ENCODE measurements at regions not wholly inside any gene's neighbourhood (a gene's known extent, or its start where the extent isn't known, plus 50 kb on each side); places are given as distances from the start of the nearest gene placed in this dataset.
"Not testable (repeated sequence)": the region's sequence is repeated elsewhere in the genome, so short reads cannot be mapped to it uniquely, and the experiment has no call there.

GRCh38 chrX:115913575-115913974 is 257.0 kb upstream of the AGTR2 start:
- DNase-seq (ENCODE audit: extremely low spot score), result no peak
- CTCF ChIA-PET, result no interaction called here
- POLR2A ChIA-PET, result no interaction called here
- no peak for TF ChIP-seq ELF4 (IDR thresholded peaks at IDR 0.05)
- no peak for TF ChIP-seq CTBP1 (IDR thresholded peaks at IDR 0.05; ENCODE audit: borderline replicate concordance)
- TF ChIP-seq FOXM1 (IDR thresholded peaks at IDR 0.05; ENCODE audit: borderline replicate concordance), result no peak
- no peak for TF ChIP-seq BHLHE40 (IDR thresholded peaks at IDR 0.05; ENCODE audit: borderline replicate concordance)
- TF ChIP-seq SP1 (IDR thresholded peaks at IDR 0.05), result no peak
- no peak for TF ChIP-seq ARNT (IDR thresholded peaks at IDR 0.05)
- TF ChIP-seq FOXK2 (IDR thresholded peaks at IDR 0.05), result no peak
- no peak for TF ChIP-seq FOXA1 (IDR thresholded peaks at IDR 0.05)
- TF ChIP-seq L3MBTL2 (conservative IDR thresholded peaks at IDR 0.05), result no peak
- no peak for TF ChIP-seq ZNF384 (IDR thresholded peaks at IDR 0.05)
- TF ChIP-seq HDGF (IDR thresholded peaks at IDR 0.05; ENCODE audit: borderline replicate concordance), result no peak
- no peak for TF ChIP-seq PKNOX1 (IDR thresholded peaks at IDR 0.05)
- TF ChIP-seq SUZ12 (IDR thresholded peaks at IDR 0.05), result no peak
- no peak for TF ChIP-seq TARDBP (IDR thresholded peaks at IDR 0.05)
- no peak for TF ChIP-seq NFRKB (IDR thresholded peaks at IDR 0.05)
- TF ChIP-seq LEF1 (IDR thresholded peaks at IDR 0.05; ENCODE audit: borderline replicate concordance), result no peak

DNA sequence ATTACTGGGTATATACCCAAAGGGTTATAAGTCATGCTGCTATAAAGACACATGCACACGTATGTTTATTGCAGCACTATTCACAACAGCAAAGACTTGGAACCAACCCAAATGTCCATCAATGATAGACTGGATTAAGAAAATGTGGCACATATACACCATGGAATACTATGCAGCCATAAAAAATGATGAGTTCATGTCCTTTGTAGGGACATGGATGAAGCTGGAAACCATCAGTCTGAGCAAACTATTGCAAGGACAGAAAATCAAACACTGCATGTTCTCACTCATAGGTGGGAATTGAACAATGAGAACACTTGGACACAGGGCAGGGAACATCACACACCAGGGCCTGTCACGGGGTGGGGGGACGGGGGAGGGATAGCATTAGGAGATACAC is 254.9 kb upstream of the AGTR2 start:
- CTCF ChIA-PET; DNase-seq (ENCODE audit: extremely low spot score); POLR2A ChIA-PET: not testable (repeated sequence)

- ChIA-PET POLR2A (no interaction called here), CTCF (no interaction called here)
- TF ChIP-seq PKNOX1 (IDR thresholded peaks at IDR 0.05), result no peak
- no peak for TF ChIP-seq ELF4 (IDR thresholded peaks at IDR 0.05)
- TF ChIP-seq LEF1 (IDR thresholded peaks at IDR 0.05; ENCODE audit: borderline replicate concordance), result no peak
- no peak for TF ChIP-seq TARDBP (IDR thresholded peaks at IDR 0.05)
- TF ChIP-seq CTBP1 (IDR thresholded peaks at IDR 0.05; ENCODE audit: borderline replicate concordance), result no peak
- no peak for TF ChIP-seq FOXM1 (IDR thresholded peaks at IDR 0.05; ENCODE audit: borderline replicate concordance)
- TF ChIP-seq FOXA1 (IDR thresholded peaks at IDR 0.05), result no peak
- TF ChIP-seq ARNT (IDR thresholded peaks at IDR 0.05), result no peak
- TF ChIP-seq BHLHE40 (IDR thresholded peaks at IDR 0.05; ENCODE audit: borderline replicate concordance), result no peak
- TF ChIP-seq ZNF384 (IDR thresholded peaks at IDR 0.05), result no peak
- TF ChIP-seq SUZ12 (IDR thresholded peaks at IDR 0.05), result no peak
- no peak for TF ChIP-seq HDGF (IDR thresholded peaks at IDR 0.05; ENCODE audit: borderline replicate concordance)
- no peak for DNase-seq (ENCODE audit: extremely low spot score)
These were observed 241.1 kb upstream of the AGTR2 start for GRCh38 chrX:115929480-115929879.

- ChIA-PET CTCF (no interaction called here), POLR2A (no interaction called here)
- no peak for DNase-seq (ENCODE audit: extremely low spot score)
- TF ChIP-seq FOXA1 (IDR thresholded peaks at IDR 0.05) (no peak), SUZ12 (IDR thresholded peaks at IDR 0.05) (no peak), L3MBTL2 (conservative IDR thresholded peaks at IDR 0.05) (no peak), LEF1 (IDR thresholded peaks at IDR 0.05; ENCODE audit: borderline replicate concordance) (no peak), BHLHE40 (IDR thresholded peaks at IDR 0.05; ENCODE audit: borderline replicate concordance) (no peak), TARDBP (IDR thresholded peaks at IDR 0.05) (no peak), HDGF (IDR thresholded peaks at IDR 0.05; ENCODE audit: borderline replicate concordance) (no peak), NFRKB (IDR thresholded peaks at IDR 0.05) (no peak), FOXM1 (IDR thresholded peaks at IDR 0.05; ENCODE audit: borderline replicate concordance) (no peak), ELF4 (IDR thresholded peaks at IDR 0.05) (no peak), CTBP1 (IDR thresholded peaks at IDR 0.05; ENCODE audit: borderline replicate concordance) (no peak)
These were observed 234.5 kb upstream of the AGTR2 start for GRCh38 chrX:115936008-115936407.

DNA sequence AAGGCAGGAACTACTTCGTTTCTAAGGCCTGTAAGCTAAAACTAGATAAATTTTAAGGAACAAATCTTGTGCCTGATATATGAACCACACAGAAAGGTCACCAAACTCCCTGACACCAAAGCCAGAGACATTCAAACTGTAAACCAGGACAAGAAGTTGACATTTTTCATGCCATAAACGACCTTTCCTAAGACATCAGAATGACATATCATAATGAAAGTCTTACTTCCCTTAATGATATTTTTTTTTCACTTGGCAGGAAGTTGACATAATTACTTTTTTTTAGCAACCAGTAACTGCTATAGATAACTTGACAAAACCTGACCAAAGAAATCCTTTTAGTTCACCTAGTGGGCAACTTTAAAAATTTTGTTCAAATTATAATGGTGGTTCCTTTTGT is 231.5 kb upstream of the AGTR2 start:
- TF ChIP-seq SP1 (IDR thresholded peaks at IDR 0.05) (no peak), ARNT (IDR thresholded peaks at IDR 0.05) (no peak), CTBP1 (IDR thresholded peaks at IDR 0.05; ENCODE audit: borderline replicate concordance) (no peak), PKNOX1 (IDR thresholded peaks at IDR 0.05) (no peak), HDGF (IDR thresholded peaks at IDR 0.05; ENCODE audit: borderline replicate concordance) (no peak), FOXA1 (IDR thresholded peaks at IDR 0.05) (no peak), SUZ12 (IDR thresholded peaks at IDR 0.05) (no peak), ELF4 (IDR thresholded peaks at IDR 0.05) (no peak), FOXK2 (IDR thresholded peaks at IDR 0.05) (no peak), BHLHE40 (IDR thresholded peaks at IDR 0.05; ENCODE audit: borderline replicate concordance) (no peak), ZNF384 (IDR thresholded peaks at IDR 0.05) (no peak), TARDBP (IDR thresholded peaks at IDR 0.05) (no peak), L3MBTL2 (conservative IDR thresholded peaks at IDR 0.05) (no peak), LEF1 (IDR thresholded peaks at IDR 0.05; ENCODE audit: borderline replicate concordance) (no peak)
- CTCF ChIA-PET, result interaction anchor here (1.4 kb wide), 1 partner anchor 11 kb away, joined by 6 read pairs; no protein-coding TSS in a partner anchor
- POLR2A ChIA-PET, result no interaction called here
- DNase-seq (ENCODE audit: extremely low spot score), result no peak

- no peak for TF ChIP-seq TARDBP (IDR thresholded peaks at IDR 0.05)
- no peak for TF ChIP-seq FOXK2 (IDR thresholded peaks at IDR 0.05)
- no peak for TF ChIP-seq NFRKB (IDR thresholded peaks at IDR 0.05)
- no peak for TF ChIP-seq L3MBTL2 (conservative IDR thresholded peaks at IDR 0.05)
- TF ChIP-seq FOXM1 (IDR thresholded peaks at IDR 0.05; ENCODE audit: borderline replicate concordance), result no peak
- no peak for TF ChIP-seq LEF1 (IDR thresholded peaks at IDR 0.05; ENCODE audit: borderline replicate concordance)
- TF ChIP-seq FOXA1 (IDR thresholded peaks at IDR 0.05), result no peak
- CTCF ChIA-PET, result interaction anchor here (1.4 kb wide), 1 partner anchor 10 kb away, joined by 6 read pairs; no protein-coding TSS in a partner anchor
- POLR2A ChIA-PET, result no interaction called here
- no peak for DNase-seq (ENCODE audit: extremely low spot score)
These were observed 230.8 kb upstream of the AGTR2 start for GRCh38 chrX:115939636-115940160.
